ENCODE measurements at regions not wholly inside any gene's neighbourhood (a gene's known extent, or its start where the extent isn't known, plus 50 kb on each side); places are given as distances from the start of the nearest gene placed in this dataset.

- no peak for DNase-seq (ENCODE audit: low read depth)
These were observed 78.7 kb upstream of the MBOAT2 start for GRCh38 chr2:9082158-9082557.

- no peak for DNase-seq (ENCODE audit: low read depth)
These were observed 78.3 kb upstream of the MBOAT2 start for GRCh38 chr2:9081750-9082149.

GRCh38 chr2:9078405-9078804 is 74.9 kb upstream of the MBOAT2 start:
- DNase-seq (ENCODE audit: low read depth): no peak

GRCh38 chr2:9077691-9078090 is 74.2 kb upstream of the MBOAT2 start:
- DNase-seq (ENCODE audit: low read depth): no peak

- DNase-seq (ENCODE audit: low read depth): no peak
These were observed 73.3 kb upstream of the MBOAT2 start for GRCh38 chr2:9076755-9077154.

- no peak for DNase-seq (ENCODE audit: low read depth)
These were observed 72.7 kb upstream of the MBOAT2 start for GRCh38 chr2:9076210-9076609.

- no peak for DNase-seq (ENCODE audit: low read depth)
These were observed 71.4 kb upstream of the MBOAT2 start for GRCh38 chr2:9074930-9075329.

GRCh38 chr2:9071584-9072124 is 68.2 kb upstream of the MBOAT2 start:
- DNase-seq (ENCODE audit: low read depth): no peak

GRCh38 chr2:9071032-9071431 is 67.5 kb upstream of the MBOAT2 start:
- no peak for DNase-seq (ENCODE audit: low read depth)

- DNase-seq (ENCODE audit: low read depth): no peak
These were observed 66.1 kb upstream of the MBOAT2 start for GRCh38 chr2:9069543-9069942.

- DNase-seq (ENCODE audit: low read depth): no peak
These were observed 62.4 kb upstream of the MBOAT2 start for GRCh38 chr2:9065901-9066300.

- no peak for DNase-seq (ENCODE audit: low read depth)
These were observed 59.6 kb upstream of the MBOAT2 start for GRCh38 chr2:9063023-9063606.

GRCh38 chr2:9060819-9061218 is 57.3 kb upstream of the MBOAT2 start:
- DNase-seq (ENCODE audit: low read depth): no peak

- no peak for DNase-seq (ENCODE audit: low read depth)
These were observed 54.7 kb upstream of the MBOAT2 start for GRCh38 chr2:9057939-9058761.

GRCh38 chr2:9055471-9055870 is 52.0 kb upstream of the MBOAT2 start:
- DNase-seq (ENCODE audit: low read depth): no peak

GRCh38 chr2:9053534-9053931 is 50.0 kb upstream of the MBOAT2 start:
- no peak for DNase-seq (ENCODE audit: low read depth)
